DOHH2 (cell line): ENCODE measurements at regions not wholly inside any gene's neighbourhood (a gene's known extent, or its start where the extent isn't known, plus 50 kb on each side); places are given as distances from the start of the nearest gene placed in this dataset.

Source experiments
- CTCF ChIP-seq: fragments of 200-600 bp; sonication (generic); IDR thresholded peaks from one replicate; pipeline ENCODE4 v1.5.1; 2014; ENCODE audit warnings: antibody characterized with exemption, mild to moderate bottlenecking, low read depth, low read length; ENCODE audit not compliant: poor library complexity, severe bottlenecking
- EZH2phosphoT487 ChIP-seq: fragments of 200-600 bp; sonication (generic); IDR thresholded peaks from 2 replicates; pipeline ENCODE4 v1.6.1; 2017; ENCODE audit warnings: borderline replicate concordance, mild to moderate bottlenecking, antibody characterized with exemption, low read length, moderate library complexity, mixed read lengths

- TF ChIP-seq CTCF (no peak), EZH2phosphoT487 (no peak)
These were observed 145.3 kb upstream of the ALKAL2 start for GRCh38 chr2:433216-433615.
